K562 (cell line): ENCODE measurements at regions not wholly inside any gene's neighbourhood (a gene's known extent, or its start where the extent isn't known, plus 50 kb on each side); places are given as distances from the start of the nearest gene placed in this dataset.
A peak's percentile ranks its signal among the peaks of the same experiment; 100 is the strongest.

Experiments
- BCLAF1 ChIP-seq, 2 experiments: fragments of 450-650 bp in 1 of 2; IDR thresholded peaks; 2 replicates each; pipeline ENCODE4 v1.6.1; 2011 to 2017; ENCODE audit warnings: low read depth in 2 of 2, antibody characterized with exemption in 1 of 2, borderline replicate concordance in 1 of 2, low read length in 1 of 2, mild to moderate bottlenecking in 1 of 2, mixed read lengths in 1 of 2; ENCODE audit not compliant: control insufficient read depth in 1 of 2
- CC2D1A ChIP-seq: fragments of 450-650 bp; IDR thresholded peaks from 2 replicates; pipeline ENCODE4 v1.6.1; 2017; ENCODE audit warnings: mild to moderate bottlenecking
- DDX20 ChIP-seq: fragments of 450-650 bp; IDR thresholded peaks from 2 replicates; pipeline ENCODE4 v1.6.1; 2016; ENCODE audit warnings: missing genetic modification characterization, low read depth, mild to moderate bottlenecking, missing compliant biosample characterization, moderate library complexity
- FOXJ2 ChIP-seq: fragments of 200-800 bp; sonication (Bioruptor generic); IDR thresholded peaks from 2 replicates; pipeline ENCODE4 v1.6.1; 2016; ENCODE audit warnings: missing genetic modification characterization, missing compliant biosample characterization
- KLF1 ChIP-seq: fragments of 450-650 bp; IDR thresholded peaks from 2 replicates; pipeline ENCODE4 v1.6.1; 2016; ENCODE audit warnings: missing genetic modification characterization, missing compliant biosample characterization
- PREB ChIP-seq: sonication (generic); formaldehyde crosslinking; IDR thresholded peaks from 2 replicates; pipeline ENCODE4 v1.8.1; 2023; ENCODE audit warnings: mild to moderate bottlenecking, missing genetic modification reagents
- RAD21 ChIP-seq, 2 experiments: fragments of 250-450 bp in 1 of 2; fragments of 450-650 bp in 1 of 2; sonication (Bioruptor Pico) in 1 of 2; formaldehyde crosslinking in 1 of 2; IDR thresholded peaks in 1 of 2; conservative IDR thresholded peaks in 1 of 2; 2 replicates each; pipeline versions ENCODE4 v1.4.0 to v1.8.0; 2020 to 2022; ENCODE audit warnings: mild to moderate bottlenecking in 2 of 2, moderate library complexity in 1 of 2
- TRIM25 ChIP-seq: fragments of 450-650 bp; IDR thresholded peaks from 2 replicates; pipeline ENCODE4 v1.7.0; 2016; ENCODE audit warnings: borderline replicate concordance
- ZNF407 ChIP-seq: fragments of 450-650 bp; IDR thresholded peaks from 2 replicates; pipeline ENCODE4 v1.6.1; 2016; ENCODE audit warnings: low read depth

GRCh38 chr12:13436696-13437391 is 240.3 kb downstream of the EMP1 start (continued):
- TF ChIP-seq TRIM25, result no peak
- TF ChIP-seq PREB (CRISPR knock-in tag), result no peak
- TF ChIP-seq FOXJ2, result no peak
- TF ChIP-seq KLF1 (tag), result no peak
- TF ChIP-seq RAD21 (CRISPR knock-in tag; conservative IDR thresholded peaks at IDR 0.05 in 1 of 2, IDR thresholded peaks at IDR 0.05 in 1 of 2), result no peak
- TF ChIP-seq ZNF407, result no peak
- TF ChIP-seq BCLAF1 (IDR thresholded peaks at IDR 0.05; ENCODE audit: borderline replicate concordance in 1 of 2, control insufficient read depth in 1 of 2, low read depth in 2 of 2, low read length in 1 of 2), result no peak
- no peak for TF ChIP-seq DDX20 (tag)
- peak; percentile 83 for TF ChIP-seq CC2D1A
